GM12878 (cell line): ENCODE measurements at regions not wholly inside any gene's neighbourhood (a gene's known extent, or its start where the extent isn't known, plus 50 kb on each side); places are given as distances from the start of the nearest gene placed in this dataset.

Experiments
- ATAC-seq: fragments of 200-7000 bp; cut with Tn5 transposase; 3 replicates; pipeline ENCODE4 v1.9.1; 2020; ENCODE audit warnings: mild to moderate bottlenecking, moderate library complexity
- BruUV-seq: library from RNA; stranded (reverse); fragments of 400-500 nt; replicated peaks from 2 replicates; lab custom pipeline; 2021; lab: Mats Ljungman, UMichigan
- CTCF ChIA-PET: fragments of 300-600 bp; sonication (Branson Sonifier 250); formaldehyde crosslinking; extraction: SDS; loops from one replicate; lab custom pipeline; 2021; ENCODE audit warnings: inconsistent platforms; lab: Yijun Ruan, JAX
- POLR2A ChIA-PET: fragments of 350-600 bp; formaldehyde crosslinking; extraction: SDS; loops from one replicate; lab custom pipeline; 2021; ENCODE audit warnings: inconsistent platforms; lab: Charles Lee
- RAD21 ChIA-PET: fragments of 300-600 bp; sonication (Branson Sonifier 250); formaldehyde crosslinking; loops from one replicate; lab custom pipeline; 2023; ENCODE audit warnings: antibody characterized with exemption; ENCODE audit not compliant: unreplicated experiment; lab: Charles Lee
- SMC1A ChIA-PET: fragments of 300-600 bp; sonication (Branson Sonifier 250); formaldehyde crosslinking; loops from one replicate; lab custom pipeline; 2023; ENCODE audit not compliant: unreplicated experiment, uncharacterized antibody; lab: Charles Lee
- DNase-seq: peaks from one replicate; pipeline ENCODE4 v3.0.0-alpha.2; 2011; ENCODE audit warnings: low read depth, low spot score
- FAIRE-seq: peaks from 3 replicates; lab custom pipeline; 2011; peaks lifted over from hg19 to GRCh38; lab: Jason Lieb, UNC
- H2AFZ ChIP-seq: 2 replicates; pipeline ENCODE4 v1.6.0; 2011; ENCODE audit warnings: low read depth, low read length, control low read depth; ENCODE audit not compliant: control insufficient read depth
- H3K27ac ChIP-seq: 2 replicates; pipeline ENCODE4 v1.5.1; 2011; ENCODE audit warnings: control low read depth; ENCODE audit not compliant: control insufficient read depth, insufficient read depth
- H3K27me3 ChIP-seq, 2 experiments: replicated peaks in 1 of 2; 2 replicates each; pipeline versions ENCODE4 v1.6.0 to v1.6.1; 2011; ENCODE audit warnings: low read length in 1 of 2; ENCODE audit not compliant: control insufficient read depth in 2 of 2, insufficient read depth in 2 of 2
- H3K36me3 ChIP-seq, 2 experiments: 2 replicates each; pipeline ENCODE4 v1.5.1; 2011; ENCODE audit warnings: low read length in 1 of 2; ENCODE audit not compliant: control insufficient read depth in 2 of 2, insufficient read depth in 2 of 2
- H3K4me1 ChIP-seq: 2 replicates; pipeline ENCODE4 v1.6.1; 2011; ENCODE audit warnings: mild to moderate bottlenecking, low read length, moderate library complexity, mixed read lengths; ENCODE audit not compliant: control insufficient read depth, insufficient read depth
- H3K4me2 ChIP-seq: 2 replicates; pipeline ENCODE4 v1.6.0; 2011; ENCODE audit warnings: control low read depth; ENCODE audit not compliant: control insufficient read depth, insufficient read depth
- H3K4me3 ChIP-seq: fragments of 200-600 bp; sonication (generic); 2 replicates; pipeline ENCODE4 v1.5.1; 2016
- H3K79me2 ChIP-seq: 2 replicates; pipeline ENCODE4 v1.6.0; 2011; ENCODE audit warnings: low read length; ENCODE audit not compliant: control insufficient read depth, insufficient read depth
- H3K9ac ChIP-seq: 2 replicates; pipeline ENCODE4 v1.8.0; 2011; ENCODE audit warnings: low read length, control low read depth, mixed read lengths; ENCODE audit not compliant: control insufficient read depth, insufficient read depth
- H3K9me3 ChIP-seq: replicated peaks from 3 replicates; pipeline ENCODE4 v1.5.1; 2011; ENCODE audit warnings: mild to moderate bottlenecking, low read length; ENCODE audit not compliant: control insufficient read depth, insufficient read depth
- H4K20me1 ChIP-seq: 2 replicates; pipeline ENCODE4 v1.6.0; 2011; ENCODE audit not compliant: control insufficient read depth, insufficient read depth
- CBX5 ChIP-seq: sonication (generic); IDR thresholded peaks from 2 replicates; pipeline ENCODE4 v1.6.1; 2016; ENCODE audit warnings: low read depth, moderate library complexity, mild to moderate bottlenecking, inconsistent platforms
- E2F8 ChIP-seq: fragments of 450-650 bp; IDR thresholded peaks from 2 replicates; pipeline ENCODE4 v1.6.1; 2018; ENCODE audit warnings: mild to moderate bottlenecking, low read depth, moderate library complexity; ENCODE audit not compliant: partially characterized antibody
- EZH2 ChIP-seq: IDR thresholded peaks from 2 replicates; pipeline ENCODE4 v1.6.1; 2012; ENCODE audit warnings: low read depth, mild to moderate bottlenecking, control low read depth, inconsistent platforms, low read length, borderline replicate concordance; ENCODE audit not compliant: control insufficient read depth
- IRF5 ChIP-seq: fragments of 450-650 bp; IDR thresholded peaks from 2 replicates; pipeline ENCODE4 v1.6.1; 2017; ENCODE audit warnings: borderline replicate concordance
- LARP7 ChIP-seq: fragments of 450-650 bp; IDR thresholded peaks from 2 replicates; pipeline ENCODE4 v1.6.1; 2017; ENCODE audit warnings: mild to moderate bottlenecking
- NR2F1 ChIP-seq: fragments of 450-650 bp; conservative IDR thresholded peaks from 2 replicates; pipeline ENCODE4 v1.6.1; 2017; ENCODE audit warnings: mild to moderate bottlenecking
- SMAD1 ChIP-seq: fragments of 450-650 bp; IDR thresholded peaks from 2 replicates; pipeline ENCODE4 v1.6.1; 2018; ENCODE audit warnings: mild to moderate bottlenecking, low read depth; ENCODE audit not compliant: partially characterized antibody
- ZNF207 ChIP-seq: fragments of 450-650 bp; IDR thresholded peaks from 2 replicates; pipeline ENCODE4 v1.6.1; 2014; ENCODE audit warnings: antibody characterized with exemption, mild to moderate bottlenecking, borderline replicate concordance
- ZNF274 ChIP-seq: IDR thresholded peaks from one replicate; pipeline ENCODE4 v1.8.0; 2011; ENCODE audit not compliant: insufficient read length, insufficient read depth
- ZSCAN29 ChIP-seq: fragments of 450-650 bp; IDR thresholded peaks from 2 replicates; pipeline ENCODE4 v1.6.1; 2017; ENCODE audit warnings: mild to moderate bottlenecking, moderate library complexity
- WGBS: methylation state at CpG from one replicate; pipeline ENCODE4 v1.1.6; 2016; ENCODE audit warnings: low lambda C conversion rate; ENCODE audit not compliant: insufficient replicate concordance, insufficient coverage; ENCODE audit errors: missing lambda C conversion rate; 5-methylcytosine and 5-hydroxymethylcytosine counted together
- in situ Hi-C: fragments of 300-500 bp; cut with MboI; formaldehyde crosslinking; loops from 9 replicates; pipeline ENCODE4 v1.14.3; 2018; ENCODE audit warnings: mixed read lengths
- intact Hi-C: fragments of 100-400 bp; cut with micrococcal nuclease; formaldehyde crosslinking; loops from one replicate; pipeline ENCODE4 v1.14.2; 2022; ENCODE audit not compliant: unreplicated experiment
- TF ChIP-seq, protein P1 (sequence below): IDR thresholded peaks from 2 replicates; pipeline ENCODE4 v1.6.1; 2012; ENCODE audit warnings: low read depth, low read length, improper control_type of control experiment

DNA sequence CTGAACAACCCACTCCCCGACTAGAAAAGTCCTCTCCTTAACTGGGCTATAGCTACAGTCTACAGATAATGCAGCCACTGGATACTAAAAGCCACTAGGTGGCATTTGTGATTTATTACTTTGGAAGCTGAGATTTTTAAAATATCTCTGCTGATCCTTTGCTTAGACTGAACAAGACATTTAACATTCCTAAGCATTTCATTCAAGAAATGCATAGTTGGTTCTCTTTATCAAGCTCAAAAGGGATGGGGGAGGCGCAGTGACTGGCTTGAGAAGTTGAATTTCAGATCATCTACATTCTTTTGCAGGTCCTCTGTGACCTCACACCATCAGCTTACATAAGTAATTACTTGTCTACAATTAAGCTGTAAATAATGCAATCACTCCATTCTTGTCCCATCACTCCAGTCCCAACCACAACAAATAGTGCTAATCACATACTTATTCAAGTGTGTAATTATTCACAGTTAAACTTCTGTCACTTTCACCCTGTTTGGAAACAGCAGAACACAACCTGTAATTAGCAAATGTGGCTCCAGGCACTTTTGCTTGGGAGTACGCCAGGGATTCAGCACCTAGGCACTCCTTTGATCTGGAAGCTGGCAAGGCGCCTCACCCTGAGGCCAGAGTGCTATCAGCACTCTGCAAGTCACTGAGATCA lies 203.6 kb downstream of the NOVA1 start:
- in situ Hi-C loops (no loop called here), intact Hi-C loops (no loop called here)
- no peaks in the 10 kb centered on the region for H3K27me3 ChIP-seq
- no peaks in the 10 kb centered on the region for H3K79me2 ChIP-seq
- no peak for FAIRE-seq
- ChIA-PET POLR2A (no interaction called here), CTCF (interaction anchor here (0.8 to 1.0 kb wide), 2 partner anchors 252 to 588 kb away, joined by 3 read pairs; no protein-coding TSS in a partner anchor), SMC1A (no interaction called here), RAD21 (no interaction called here)
- no peaks in the 10 kb centered on the region for H3K4me1 ChIP-seq
- no peak for TF ChIP-seq IRF5
- no peak overlapping the region for H3K4me2 ChIP-seq
- WGBS = 7% methylated on average over 4 of the region's 4 CpGs
- DNase-seq = no peak
- BruUV-seq = no TSS peak
- no peaks in the 10 kb centered on the region for H4K20me1 ChIP-seq
- H3K9me3 ChIP-seq = no peaks in the 10 kb centered on the region
- H3K27ac ChIP-seq = no peak overlapping the region
- H3K9ac ChIP-seq = no peak overlapping the region
- H3K4me3 ChIP-seq = no peak overlapping the region
- no peaks in the 10 kb centered on the region for H3K36me3 ChIP-seq
- no peak overlapping the region for H2AFZ ChIP-seq
- ATAC-seq = no peak

- in situ Hi-C loops (no loop called here), intact Hi-C loops (no loop called here)
- no peak overlapping the region for H2AFZ ChIP-seq
- no peak overlapping the region for H3K4me3 ChIP-seq
- 44% methylated on average over 7 of the region's 7 CpGs for WGBS
- H3K4me2 ChIP-seq = no peak overlapping the region
- H4K20me1 ChIP-seq = no peaks in the 10 kb centered on the region
- FAIRE-seq = no peak
- ATAC-seq = no peak
- POLR2A ChIA-PET = interaction anchor here (0.6 kb wide), 1 partner anchor 562 kb away, joined by 6 read pairs; no protein-coding TSS in a partner anchor
- no peaks in the 10 kb centered on the region for H3K4me1 ChIP-seq
- no peak overlapping the region for H3K27ac ChIP-seq
- RAD21 ChIA-PET = no interaction called here
- CTCF ChIA-PET = no interaction called here
- SMC1A ChIA-PET = no interaction called here
- no peaks in the 10 kb centered on the region for H3K36me3 ChIP-seq
- no peak for DNase-seq
- no peaks in the 10 kb centered on the region for H3K27me3 ChIP-seq
- H3K9ac ChIP-seq = no peak overlapping the region
- no peaks in the 10 kb centered on the region for H3K9me3 ChIP-seq
- TF ChIP-seq E2F8 = no peak
- TF ChIP-seq ZSCAN29 = no peak
- TF ChIP-seq NR2F1 = no peak
- TF ChIP-seq EZH2 = no peak
- TF ChIP-seq SMAD1 = no peak
- no peak for TF ChIP-seq ZNF274
- TF ChIP-seq, protein P1, sequence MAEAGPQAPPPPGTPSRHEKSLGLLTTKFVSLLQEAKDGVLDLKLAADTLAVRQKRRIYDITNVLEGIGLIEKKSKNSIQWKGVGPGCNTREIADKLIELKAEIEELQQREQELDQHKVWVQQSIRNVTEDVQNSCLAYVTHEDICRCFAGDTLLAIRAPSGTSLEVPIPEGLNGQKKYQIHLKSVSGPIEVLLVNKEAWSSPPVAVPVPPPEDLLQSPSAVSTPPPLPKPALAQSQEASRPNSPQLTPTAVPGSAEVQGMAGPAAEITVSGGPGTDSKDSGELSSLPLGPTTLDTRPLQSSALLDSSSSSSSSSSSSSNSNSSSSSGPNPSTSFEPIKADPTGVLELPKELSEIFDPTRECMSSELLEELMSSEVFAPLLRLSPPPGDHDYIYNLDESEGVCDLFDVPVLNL = no peak
- no peak for TF ChIP-seq LARP7
- no peak for TF ChIP-seq CBX5
- TF ChIP-seq ZNF207 = no peak
- no TSS peak for BruUV-seq
- H3K79me2 ChIP-seq = no peaks in the 10 kb centered on the region
Measured at GRCh38 chr14:26392498-26392897, 205.3 kb downstream of the NOVA1 start.
